NCI-H2196 treated with DMSO at 0.1 percent for 48 hours (cell line): ENCODE measurements at regions not wholly inside any gene's neighbourhood (a gene's known extent, or its start where the extent isn't known, plus 50 kb on each side); places are given as distances from the start of the nearest gene placed in this dataset.

Source experiments
- DNase-seq: peaks from one replicate; lab custom pipeline; 2025; ENCODE audit not compliant: unreplicated experiment; lab: John Stamatoyannopoulos, UW

GRCh38 chr6:91114123-91114708, 527.3 kb upstream of the MAP3K7 start:
- no peak for DNase-seq

- no peak for DNase-seq
Measured at GRCh38 chr6:91106083-91106482, 519.2 kb upstream of the MAP3K7 start.

GRCh38 chr6:91105532-91105931, 518.7 kb upstream of the MAP3K7 start:
- DNase-seq, result no peak

- no peak for DNase-seq
Measured at GRCh38 chr6:91099479-91099878, 512.6 kb upstream of the MAP3K7 start.

GRCh38 chr6:91098006-91098405, 511.1 kb upstream of the MAP3K7 start:
- peak; percentile 49 for DNase-seq

- peak; percentile 3 for DNase-seq
Measured at GRCh38 chr6:91097364-91097763, 510.5 kb upstream of the MAP3K7 start.

GRCh38 chr6:91094806-91095475, 508.1 kb upstream of the MAP3K7 start:
- DNase-seq, result no peak

GRCh38 chr6:91094341-91094740, 507.5 kb upstream of the MAP3K7 start:
- DNase-seq, result no peak

GRCh38 chr6:91088976-91089375, 502.1 kb upstream of the MAP3K7 start:
- DNase-seq, result no peak

GRCh38 chr6:91088515-91088914, 501.6 kb upstream of the MAP3K7 start:
- DNase-seq, result peak; percentile 10

- DNase-seq, result no peak
Measured at GRCh38 chr6:91087908-91088307, 501.0 kb upstream of the MAP3K7 start.

GRCh38 chr6:91083211-91083610, 496.3 kb upstream of the MAP3K7 start:
- no peak for DNase-seq

GRCh38 chr6:91082311-91082832, 495.5 kb upstream of the MAP3K7 start:
- DNase-seq, result no peak

GRCh38 chr6:91081452-91082067, 494.7 kb upstream of the MAP3K7 start:
- peak; percentile 43 for DNase-seq

GRCh38 chr6:91080871-91081270, 494.0 kb upstream of the MAP3K7 start:
- no peak for DNase-seq

- no peak for DNase-seq
Measured at GRCh38 chr6:91079969-91080368, 493.1 kb upstream of the MAP3K7 start.

GRCh38 chr6:91075244-91075976, 488.5 kb upstream of the MAP3K7 start:
- DNase-seq, result no peak

GRCh38 chr6:91063362-91063761, 476.5 kb upstream of the MAP3K7 start:
- no peak for DNase-seq

- DNase-seq, result no peak
Measured at GRCh38 chr6:91057689-91058088, 470.8 kb upstream of the MAP3K7 start.

GRCh38 chr6:91055959-91056358, 469.1 kb upstream of the MAP3K7 start:
- no peak for DNase-seq
